NCI-H1417 treated with DMSO at 0.1 percent for 48 hours (cell line): ENCODE measurements at regions not wholly inside any gene's neighbourhood (a gene's known extent, or its start where the extent isn't known, plus 50 kb on each side); places are given as distances from the start of the nearest gene placed in this dataset.

Experiments
- DNase-seq: peaks from one replicate; lab custom pipeline; 2025; lab: John Stamatoyannopoulos, UW

- DNase-seq = no peak
Measured at GRCh38 chr5:110112348-110112747, 422.6 kb downstream of the MAN2A1 start.

- DNase-seq = no peak
Measured at GRCh38 chr5:110115503-110115902, 425.8 kb downstream of the MAN2A1 start.

GRCh38 chr5:110116539-110116938, 426.8 kb downstream of the MAN2A1 start:
- no peak for DNase-seq

DNA sequence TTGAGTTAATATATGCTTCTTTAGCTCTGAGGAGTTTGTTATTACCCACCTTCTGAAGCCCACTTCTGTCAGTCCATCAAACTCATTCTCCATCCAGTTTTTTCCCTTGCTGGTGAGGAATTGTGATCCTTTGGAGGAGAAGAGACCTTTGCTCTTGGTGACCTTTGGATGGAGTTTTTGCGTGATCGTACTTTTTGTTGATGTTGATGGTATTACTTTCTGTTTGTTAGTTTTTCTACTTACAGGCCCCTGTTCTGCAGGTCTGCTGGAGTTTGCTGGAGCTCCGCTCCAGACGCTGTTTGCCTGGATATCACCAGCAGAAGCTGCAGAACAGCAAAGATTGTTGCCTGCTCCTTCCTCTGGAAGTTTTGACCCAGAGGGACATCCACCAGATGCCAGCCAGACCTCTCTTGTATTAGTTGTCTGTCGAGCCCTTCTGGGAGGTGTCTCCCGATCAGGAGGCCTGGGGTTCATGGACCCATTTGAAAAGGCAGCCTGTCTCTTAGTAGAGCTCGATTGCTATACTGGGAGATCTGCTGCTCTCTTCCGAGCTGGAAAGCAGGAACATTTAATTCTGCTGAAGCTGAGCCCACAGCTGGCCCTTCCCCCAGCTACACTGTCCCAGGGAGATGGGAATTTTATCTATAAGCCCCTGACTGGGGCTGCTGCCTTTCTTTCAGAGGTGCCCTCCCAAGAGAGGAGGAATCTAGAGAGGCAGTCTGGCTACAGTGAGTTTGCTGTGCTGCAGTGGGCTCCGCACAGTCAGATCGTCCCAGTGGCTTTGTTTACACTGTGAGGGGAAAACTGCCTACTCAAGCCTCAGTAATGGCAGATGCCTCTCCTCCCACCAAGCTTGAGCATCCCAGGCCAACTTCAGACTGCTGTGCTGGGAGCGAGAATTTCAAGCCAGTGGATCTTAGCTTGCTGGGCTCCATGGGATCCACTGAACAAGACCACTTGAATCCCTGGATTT, 445.5 kb downstream of the MAN2A1 start:
- DNase-seq = no peak

DNA sequence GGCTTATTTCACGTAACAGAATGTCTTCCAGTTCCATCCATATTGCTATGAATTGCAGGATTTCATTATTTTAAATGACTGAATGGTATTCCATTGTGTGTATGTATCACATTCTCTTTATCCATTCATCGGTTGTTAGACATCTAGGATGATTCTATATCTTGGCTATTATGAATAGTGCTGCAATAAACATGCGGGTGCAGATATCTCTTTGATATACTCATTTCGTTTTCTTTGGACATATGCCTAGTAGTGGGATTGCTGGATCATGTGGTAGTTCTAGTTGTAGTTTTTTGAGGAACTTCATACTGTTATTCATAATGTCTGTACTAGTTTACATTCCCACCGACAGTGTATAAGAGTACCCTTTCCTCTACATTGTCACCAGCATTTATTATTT, 460.5 kb downstream of the MAN2A1 start:
- DNase-seq = no peak

DNA sequence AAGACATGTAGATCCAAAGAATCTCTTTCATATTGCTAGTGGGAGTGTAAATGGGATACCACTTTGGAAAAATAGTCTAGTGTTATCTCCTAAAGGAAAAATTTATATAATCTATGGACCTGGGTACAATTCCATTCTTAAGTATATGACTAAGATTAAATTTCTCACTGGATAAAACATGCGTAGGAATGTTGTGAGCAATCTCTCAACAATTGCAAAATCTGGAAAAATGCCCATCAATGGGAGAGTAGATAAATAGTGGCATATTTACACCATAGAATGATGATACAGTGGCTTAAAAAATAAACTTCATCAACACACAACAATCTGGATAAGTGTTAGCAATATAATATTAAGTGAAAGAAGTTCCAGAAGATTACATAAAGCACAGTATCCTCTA, 469.5 kb downstream of the MAN2A1 start:
- no peak for DNase-seq

DNA sequence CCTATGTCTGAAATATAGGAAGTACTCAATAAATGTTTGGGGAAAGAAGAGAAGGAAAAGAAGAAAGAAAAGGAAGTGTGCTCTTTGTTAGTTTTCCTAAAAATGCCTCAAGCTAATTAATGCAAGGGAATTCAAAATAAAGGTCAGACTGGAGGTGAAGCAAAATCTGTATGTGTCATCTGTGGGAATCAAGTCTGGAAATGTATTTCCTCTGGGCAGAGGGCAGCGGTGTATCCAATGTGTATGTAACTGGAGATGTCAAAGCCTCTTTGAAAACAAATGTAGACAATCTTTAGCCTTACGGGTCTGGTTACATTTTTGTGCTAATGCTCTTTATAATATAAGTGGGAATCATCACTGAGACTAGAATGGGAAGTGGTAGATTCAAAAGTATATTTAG, 471.4 kb downstream of the MAN2A1 start:
- no peak for DNase-seq

- no peak for DNase-seq
Measured at GRCh38 chr5:110165366-110165765, 475.6 kb downstream of the MAN2A1 start.

GRCh38 chr5:110167384-110167783, 477.7 kb downstream of the MAN2A1 start:
- DNase-seq = no peak

- DNase-seq = no peak
Measured at GRCh38 chr5:110169461-110169860, 479.7 kb downstream of the MAN2A1 start.

DNA sequence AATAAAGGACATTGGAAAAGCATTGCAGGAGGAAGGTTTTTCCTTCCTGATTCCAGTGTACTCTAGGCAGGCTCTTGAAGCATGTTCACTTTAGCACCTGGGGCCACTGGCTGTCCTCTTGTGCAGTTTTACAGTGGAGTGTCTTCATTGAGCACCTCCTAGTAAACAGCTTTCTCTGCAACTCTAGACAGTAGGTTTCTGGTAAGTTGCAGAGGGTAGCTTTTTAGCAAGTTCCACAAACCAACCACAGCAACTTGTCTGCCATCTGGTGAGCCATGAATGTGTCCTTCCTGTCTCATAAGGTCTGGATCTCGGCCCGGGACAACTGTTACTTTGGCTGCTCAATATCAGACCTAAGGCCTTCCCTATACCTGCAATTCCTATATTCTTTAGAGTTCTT, 488.0 kb downstream of the MAN2A1 start:
- DNase-seq = no peak

DNA sequence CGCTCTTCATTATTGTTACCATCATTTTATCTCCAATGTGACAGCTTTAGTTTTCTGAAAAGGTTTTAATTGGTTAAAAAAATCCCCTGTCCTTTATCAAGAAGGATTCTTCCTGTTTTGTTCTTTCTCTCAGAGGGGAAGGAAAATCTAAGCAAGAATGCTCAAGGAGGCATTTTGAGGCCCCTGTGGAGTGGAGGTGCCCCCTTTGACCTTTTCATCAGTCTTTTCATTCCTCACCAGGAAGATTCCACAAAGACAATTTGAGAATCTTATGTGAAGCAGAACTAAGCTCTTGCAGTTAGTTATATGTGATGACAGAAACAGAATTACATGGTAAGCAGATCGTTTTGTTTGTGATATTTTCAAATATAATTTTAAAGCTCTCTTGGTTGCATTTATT, 489.6 kb downstream of the MAN2A1 start:
- DNase-seq = no peak

DNA sequence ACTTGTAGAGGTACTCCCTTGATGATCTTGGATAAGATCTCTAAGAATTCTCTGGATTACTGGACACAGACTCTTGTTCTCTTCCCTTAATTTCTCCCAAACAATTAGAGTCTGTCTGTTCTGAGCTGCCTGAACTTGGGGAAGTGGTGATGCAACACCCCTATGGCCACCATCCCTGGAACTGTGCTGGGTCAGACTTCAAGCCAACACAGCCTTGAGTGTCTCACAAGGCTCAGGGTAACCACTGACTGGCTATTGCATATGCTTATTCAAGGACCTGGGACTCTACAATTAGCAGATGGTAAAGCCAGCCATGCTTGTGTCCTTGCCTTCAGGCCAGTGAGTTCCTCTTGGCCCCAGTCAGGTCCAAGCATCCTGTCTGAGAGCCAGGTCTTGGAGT, 504.5 kb downstream of the MAN2A1 start:
- no peak for DNase-seq

GRCh38 chr5:110195288-110195687, 505.6 kb downstream of the MAN2A1 start:
- no peak for DNase-seq

DNA sequence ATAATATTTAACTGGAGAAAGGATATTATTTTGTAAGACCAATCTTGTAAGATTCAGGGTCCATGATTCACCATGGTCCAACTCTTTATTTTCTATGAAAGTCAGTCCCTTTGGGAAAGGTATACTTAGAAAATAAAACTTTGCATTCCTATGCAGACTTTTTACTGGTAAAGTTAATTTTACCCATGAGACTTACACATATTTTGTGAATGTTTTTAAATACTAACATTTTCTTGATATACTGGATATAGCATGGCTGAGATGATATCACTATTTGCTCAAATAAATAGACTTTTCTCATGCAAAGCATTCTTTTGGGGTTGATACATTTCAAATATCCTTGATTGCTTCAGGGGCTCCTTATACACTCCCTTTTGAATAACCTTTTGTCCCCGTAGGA, 512.1 kb downstream of the MAN2A1 start:
- no peak for DNase-seq

DNA sequence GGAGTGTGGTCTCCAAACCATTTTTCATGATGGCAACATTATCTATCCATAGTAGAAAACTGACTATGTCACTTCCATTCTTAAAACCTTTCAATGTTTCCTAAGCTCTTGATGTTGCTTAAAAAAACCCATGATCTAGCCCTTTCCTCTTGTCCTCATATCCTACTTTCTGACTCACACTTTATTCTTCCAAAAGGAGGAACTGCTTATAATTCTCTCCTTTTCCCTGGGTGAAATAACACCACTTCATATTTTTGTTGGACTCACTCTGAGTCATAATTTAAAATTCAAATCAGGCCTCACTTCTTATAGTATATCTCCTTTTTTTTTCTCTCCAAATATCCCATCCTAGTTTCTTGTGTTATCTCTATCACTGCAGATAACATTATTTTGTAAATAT, 513.9 kb downstream of the MAN2A1 start:
- no peak for DNase-seq

GRCh38 chr5:110209401-110209800, 517.1 kb downstream of the TMEM232 start:
- no peak for DNase-seq

DNA sequence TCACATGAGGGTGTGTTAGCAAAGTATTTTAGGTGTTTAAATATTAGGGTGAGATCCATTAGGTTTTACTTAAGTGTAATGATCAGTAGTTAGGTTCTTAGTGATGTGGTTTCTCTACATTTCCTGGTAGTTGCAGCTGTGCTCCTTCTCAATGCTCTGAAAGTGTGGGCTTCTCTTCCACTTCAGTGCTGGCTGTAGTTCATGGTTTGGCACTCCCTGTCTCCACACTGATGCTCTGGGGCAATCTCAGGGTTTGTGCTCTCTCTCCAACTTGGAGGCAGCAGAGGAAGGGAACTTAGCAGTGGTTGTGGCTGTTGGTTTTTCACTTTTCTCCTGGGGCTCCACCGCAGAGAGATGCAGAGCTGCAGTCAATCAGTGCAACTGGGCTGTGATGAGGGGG, 507.5 kb downstream of the TMEM232 start:
- DNase-seq = no peak

DNA sequence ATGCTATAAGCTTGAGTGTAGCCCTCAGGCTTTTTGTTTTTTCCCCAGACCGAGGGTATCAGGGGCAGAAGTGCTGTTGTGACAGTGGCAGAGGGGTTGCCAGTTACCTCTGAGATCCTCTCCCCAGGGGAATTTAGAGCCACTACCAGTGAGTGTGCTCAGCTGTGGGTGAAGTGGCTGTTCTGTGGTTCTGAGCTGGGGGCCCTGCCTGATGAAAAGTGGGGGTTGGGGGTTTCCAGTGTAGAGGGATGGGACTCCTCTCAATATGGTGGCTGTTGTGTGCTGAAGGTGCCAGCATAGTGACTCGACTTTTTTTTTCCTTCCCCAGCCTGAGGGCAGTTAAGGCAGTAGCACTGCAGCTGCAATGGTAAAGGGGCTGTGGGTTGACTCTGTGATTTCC, 506.7 kb downstream of the TMEM232 start:
- DNase-seq = no peak

DNA sequence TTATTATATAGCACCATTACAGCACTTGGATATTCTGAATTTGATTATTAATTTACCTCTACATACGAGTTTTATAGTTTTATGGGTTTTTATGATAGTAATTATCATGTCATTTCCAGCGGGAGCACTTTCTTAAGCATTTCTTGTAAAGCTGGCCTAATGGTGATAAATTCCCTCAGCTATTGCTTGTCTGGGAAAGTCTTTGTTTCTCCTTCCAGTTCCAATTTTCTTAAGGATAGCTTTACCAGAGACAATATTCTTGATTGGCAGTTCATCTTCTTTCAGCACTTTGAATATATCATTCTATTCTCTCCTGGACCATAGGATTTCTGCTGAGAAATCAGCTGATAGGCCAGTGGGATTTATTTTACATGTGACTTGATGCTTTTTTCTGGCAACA, 505.4 kb downstream of the TMEM232 start:
- no peak for DNase-seq

- no peak for DNase-seq
Measured at GRCh38 chr5:110224050-110224449, 502.4 kb downstream of the TMEM232 start.

- DNase-seq = no peak
Measured at GRCh38 chr5:110225949-110226348, 500.5 kb downstream of the TMEM232 start.

DNA sequence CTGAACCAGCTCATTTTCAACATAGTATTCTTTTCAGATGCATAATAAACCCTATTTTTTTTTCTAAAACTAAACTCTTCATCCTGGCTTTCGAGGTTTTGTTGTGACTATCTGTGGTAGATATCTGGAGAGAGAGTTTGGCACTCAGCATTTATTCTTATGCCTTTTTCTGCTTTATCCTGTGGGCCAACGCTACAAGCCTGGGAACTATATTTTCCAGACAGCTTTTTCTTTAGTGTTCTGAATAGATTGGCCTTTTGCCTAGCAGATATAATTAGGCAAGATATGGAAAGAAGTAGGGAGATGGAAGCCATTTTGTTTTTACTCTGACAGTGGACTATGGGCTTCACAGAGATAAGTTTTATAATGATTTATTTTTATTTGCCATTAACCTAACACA, 486.7 kb downstream of the TMEM232 start:
- DNase-seq = no peak

GRCh38 chr5:110242950-110243349, 483.5 kb downstream of the TMEM232 start:
- DNase-seq = no peak
